Skeletal muscle tissue (tissue), 3 donors: ENCODE measurements at regions not wholly inside any gene's neighbourhood (a gene's known extent, or its start where the extent isn't known, plus 50 kb on each side); places are given as distances from the start of the nearest gene placed in this dataset.

ENCODE experiments used
- H3K27ac ChIP-seq: one replicate; pipeline ENCODE4 v1.7.0; 2013; ENCODE audit warnings: mild to moderate bottlenecking, low read depth, low read length, inconsistent platforms
- H3K27me3 ChIP-seq, 3 donors: one replicate each; pipeline ENCODE4 v1.7.0; 2013; ENCODE audit warnings: low read length in 3 of 3; ENCODE audit not compliant: control insufficient read depth in 3 of 3, insufficient read depth in 3 of 3
- H3K36me3 ChIP-seq, 3 donors: one replicate each; pipeline ENCODE4 v1.7.0; 2013; ENCODE audit warnings: low read length in 3 of 3; ENCODE audit not compliant: control insufficient read depth in 3 of 3, insufficient read depth in 3 of 3
- H3K4me1 ChIP-seq, 3 donors: one replicate each; pipeline ENCODE4 v1.7.0; 2013; ENCODE audit warnings: low read length in 3 of 3, mild to moderate bottlenecking in 3 of 3; ENCODE audit not compliant: control insufficient read depth in 3 of 3, insufficient read depth in 3 of 3
- H3K4me3 ChIP-seq, 3 donors: one replicate each; pipeline ENCODE4 v1.7.0; 2013; ENCODE audit warnings: low read length in 3 of 3
- H3K9ac ChIP-seq, 3 donors: one replicate each; pipeline ENCODE4 v1.7.0; 2013; ENCODE audit warnings: low read length in 3 of 3, mild to moderate bottlenecking in 3 of 3, moderate library complexity in 2 of 3, low read depth in 1 of 3
- H3K9me3 ChIP-seq, 3 donors: one replicate each; pipeline ENCODE4 v1.7.0; 2013; ENCODE audit warnings: low read length in 3 of 3; ENCODE audit not compliant: control insufficient read depth in 3 of 3
- donor health status: Osteomylitis.

- Histone ChIP-seq H3K27me3 (peaks cover 0 to 6% (median 0%) of the 10 kb centered on the region in 3 donors), H3K4me3 (no peak overlapping the region), H3K27ac (no peak overlapping the region), H3K9ac (no peak overlapping the region), H3K9me3 (no peaks in the 10 kb centered on the region), H3K4me1 (no peaks in the 10 kb centered on the region), H3K36me3 (no peaks in the 10 kb centered on the region)
Observed at GRCh38 chr20:60968853-60969720, 283.0 kb upstream of the CDH4 start.

GRCh38 chr20:60970601-60971000 lies 281.5 kb upstream of the CDH4 start:
- H3K27ac ChIP-seq = no peak overlapping the region
- H3K27me3 ChIP-seq = peaks cover 0 to 6% (median 0%) of the 10 kb centered on the region in 3 donors
- H3K4me3 ChIP-seq = no peak overlapping the region
- no peak overlapping the region for H3K9ac ChIP-seq
- no peaks in the 10 kb centered on the region for H3K36me3 ChIP-seq
- H3K4me1 ChIP-seq = no peaks in the 10 kb centered on the region
- no peaks in the 10 kb centered on the region for H3K9me3 ChIP-seq

- no peak overlapping the region for H3K27ac ChIP-seq
- peaks cover under 1 to 3% (median 1%) of the 10 kb centered on the region in 3 donors for H3K9me3 ChIP-seq
- H3K27me3 ChIP-seq = peaks cover 0 to 2% (median 0%) of the 10 kb centered on the region in 3 donors
- H3K9ac ChIP-seq = no peak overlapping the region
- no peaks in the 10 kb centered on the region for H3K36me3 ChIP-seq
- H3K4me1 ChIP-seq = no peaks in the 10 kb centered on the region
- H3K4me3 ChIP-seq = no peak overlapping the region
Observed at GRCh38 chr20:60974022-60974421, 278.0 kb upstream of the CDH4 start.

GRCh38 chr20:60974441-60974945 lies 277.6 kb upstream of the CDH4 start:
- H3K36me3 ChIP-seq = no peaks in the 10 kb centered on the region
- no peaks in the 10 kb centered on the region for H3K27me3 ChIP-seq
- no peaks in the 10 kb centered on the region for H3K4me1 ChIP-seq

GRCh38 chr20:60976139-60976538 lies 275.9 kb upstream of the CDH4 start:
- no peaks in the 10 kb centered on the region for H3K27me3 ChIP-seq
- no peaks in the 10 kb centered on the region for H3K4me1 ChIP-seq
- H3K9me3 ChIP-seq = peaks cover 3 to 17% (median 5%) of the 10 kb centered on the region in 3 donors
- no peak overlapping the region for H3K9ac ChIP-seq
- no peak overlapping the region for H3K27ac ChIP-seq
- H3K36me3 ChIP-seq = no peaks in the 10 kb centered on the region
- no peak overlapping the region for H3K4me3 ChIP-seq

More at GRCh38 chr20:60974441-60974945, 277.6 kb upstream of the CDH4 start:
- H3K4me3 ChIP-seq = no peak overlapping the region
- no peak overlapping the region for H3K9ac ChIP-seq
- H3K9me3 ChIP-seq = peaks cover 3 to 8% (median 5%) of the 10 kb centered on the region in 3 donors
- H3K27ac ChIP-seq = no peak overlapping the region

GRCh38 chr20:60976913-60977312 lies 275.1 kb upstream of the CDH4 start:
- H3K9me3 ChIP-seq = peaks cover 3 to 17% (median 5%) of the 10 kb centered on the region in 3 donors
- H3K4me1 ChIP-seq = no peaks in the 10 kb centered on the region
- H3K4me3 ChIP-seq = no peak overlapping the region
- no peaks in the 10 kb centered on the region for H3K27me3 ChIP-seq
- H3K36me3 ChIP-seq = no peaks in the 10 kb centered on the region
- H3K27ac ChIP-seq = no peak overlapping the region
- no peak overlapping the region for H3K9ac ChIP-seq

GRCh38 chr20:60977901-60978300 lies 274.2 kb upstream of the CDH4 start:
- Histone ChIP-seq H3K27ac (no peak overlapping the region), H3K9ac (no peak overlapping the region), H3K36me3 (no peaks in the 10 kb centered on the region), H3K27me3 (no peaks in the 10 kb centered on the region), H3K4me1 (no peaks in the 10 kb centered on the region), H3K9me3 (peaks cover 3 to 17% (median 5%) of the 10 kb centered on the region in 3 donors), H3K4me3 (no peak overlapping the region)

GRCh38 chr20:60984666-60985065 lies 267.4 kb upstream of the CDH4 start:
- Histone ChIP-seq H3K36me3 (no peaks in the 10 kb centered on the region), H3K9me3 (peaks cover 0 to 7% (median 3%) of the 10 kb centered on the region in 3 donors), H3K4me1 (no peaks in the 10 kb centered on the region), H3K27ac (no peak overlapping the region), H3K9ac (no peak overlapping the region), H3K4me3 (no peak overlapping the region), H3K27me3 (no peaks in the 10 kb centered on the region)

- Histone ChIP-seq H3K36me3 (no peaks in the 10 kb centered on the region), H3K27ac (no peak overlapping the region), H3K9me3 (peaks cover 0 to 3% (median 0%) of the 10 kb centered on the region in 3 donors), H3K4me1 (no peaks in the 10 kb centered on the region), H3K27me3 (no peaks in the 10 kb centered on the region), H3K9ac (no peak overlapping the region), H3K4me3 (no peak overlapping the region)
Observed at GRCh38 chr20:60986506-60987156, 265.4 kb upstream of the CDH4 start.

GRCh38 chr20:60990061-60990460 lies 262.0 kb upstream of the CDH4 start:
- Histone ChIP-seq H3K9ac (no peak overlapping the region), H3K9me3 (no peaks in the 10 kb centered on the region), H3K4me3 (no peak overlapping the region), H3K27ac (no peak overlapping the region), H3K36me3 (no peaks in the 10 kb centered on the region), H3K4me1 (no peaks in the 10 kb centered on the region), H3K27me3 (peaks cover 0 to 5% (median 4%) of the 10 kb centered on the region in 3 donors)
